DOHH2 (cell line): ENCODE measurements at regions not wholly inside any gene's neighbourhood (a gene's known extent, or its start where the extent isn't known, plus 50 kb on each side); places are given as distances from the start of the nearest gene placed in this dataset.

Experiments
- H3F3A ChIP-seq: fragments of 200-600 bp; sonication (generic), shearing (Covaris generic); 2 replicates; pipeline ENCODE4 v1.6.0; 2016; ENCODE audit warnings: antibody characterized with exemption, mild to moderate bottlenecking; ENCODE audit not compliant: control insufficient read depth, insufficient read depth
- H3K27ac ChIP-seq: fragments of 200-600 bp; sonication (generic); 2 replicates; pipeline ENCODE4 v1.5.1; 2014; ENCODE audit warnings: low read depth, mild to moderate bottlenecking, low read length, moderate library complexity
- H3K27me3 ChIP-seq: fragments of 200-600 bp; sonication (generic); 2 replicates; pipeline ENCODE4 v1.6.1; 2014; ENCODE audit warnings: mild to moderate bottlenecking, low read length, mixed read lengths; ENCODE audit not compliant: control insufficient read depth
- H3K36me3 ChIP-seq: fragments of 200-600 bp; sonication (generic); 2 replicates; pipeline ENCODE4 v1.6.1; 2014; ENCODE audit warnings: mild to moderate bottlenecking, low read length, moderate library complexity, mixed read lengths; ENCODE audit not compliant: control insufficient read depth
- H3K4me1 ChIP-seq: fragments of 200-600 bp; sonication (generic); 2 replicates; pipeline ENCODE4 v1.6.1; 2014; ENCODE audit warnings: mild to moderate bottlenecking, low read length, mixed read lengths; ENCODE audit not compliant: control insufficient read depth
- H3K4me2 ChIP-seq: fragments of 200-600 bp; sonication (generic); 2 replicates; pipeline ENCODE4 v1.6.0; 2014; ENCODE audit warnings: mild to moderate bottlenecking, low read length, moderate library complexity
- H3K4me3 ChIP-seq: fragments of 200-600 bp; sonication (generic); 2 replicates; pipeline ENCODE4 v1.5.1; 2014; ENCODE audit warnings: mild to moderate bottlenecking, low read length, mixed read lengths
- H3K79me2 ChIP-seq: fragments of 200-600 bp; sonication (generic); 2 replicates; pipeline ENCODE4 v1.6.1; 2014; ENCODE audit warnings: mild to moderate bottlenecking, low read length, mixed read lengths; ENCODE audit not compliant: control insufficient read depth
- H3K9me2 ChIP-seq: fragments of 200-600 bp; sonication (generic); replicated peaks from 2 replicates; pipeline ENCODE4 v1.6.1; 2014; ENCODE audit warnings: mild to moderate bottlenecking, low read length, mixed read lengths; ENCODE audit not compliant: control insufficient read depth
- H3K9me3 ChIP-seq: fragments of 200-600 bp; sonication (generic); 2 replicates; pipeline ENCODE4 v1.6.1; 2014; ENCODE audit warnings: antibody characterized with exemption, low read length, mixed read lengths; ENCODE audit not compliant: control insufficient read depth, insufficient read depth
- H4K20me1 ChIP-seq: fragments of 200-600 bp; sonication (generic); 2 replicates; pipeline ENCODE4 v1.6.0; 2014; ENCODE audit warnings: low read depth, mild to moderate bottlenecking, antibody characterized with exemption, low read length, moderate library complexity; ENCODE audit not compliant: control insufficient read depth, insufficient read depth
- EZH2phosphoT487 ChIP-seq: fragments of 200-600 bp; sonication (generic); IDR thresholded peaks from 2 replicates; pipeline ENCODE4 v1.6.1; 2017; ENCODE audit warnings: borderline replicate concordance, mild to moderate bottlenecking, antibody characterized with exemption, low read length, moderate library complexity, mixed read lengths
- TF ChIP-seq, protein P1 (sequence below): fragments of 200-600 bp; sonication (generic); IDR thresholded peaks from one replicate; pipeline ENCODE4 v1.5.1; 2014; ENCODE audit warnings: antibody characterized with exemption, mild to moderate bottlenecking, low read depth, low read length; ENCODE audit not compliant: poor library complexity, severe bottlenecking

DNA sequence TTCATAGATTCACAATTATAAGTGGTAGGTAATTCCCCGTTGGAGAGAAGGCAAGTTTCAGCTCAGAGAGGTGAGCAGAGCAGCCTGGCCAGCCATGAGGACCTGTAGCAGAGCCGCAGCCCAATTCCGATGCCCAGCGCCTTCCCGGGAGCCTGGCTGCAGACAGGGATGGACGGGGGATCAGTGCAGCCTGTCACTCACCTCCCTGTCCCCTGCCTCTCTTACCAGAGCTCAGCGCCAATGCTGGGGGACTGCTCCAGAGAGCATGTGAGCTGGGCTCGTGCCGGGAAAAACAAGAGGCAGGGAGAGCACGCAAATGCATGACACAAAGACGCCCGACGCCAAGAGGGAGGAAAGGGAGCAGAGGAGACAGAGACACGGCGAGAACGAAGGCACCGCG is 231.9 kb downstream of the BCL11B start:
- Histone ChIP-seq H3K4me3 (no peak overlapping the region), H3K27me3 (no peaks in the 10 kb centered on the region), H3K4me1 (no peaks in the 10 kb centered on the region), H4K20me1 (no peaks in the 10 kb centered on the region), H3F3A (no peaks in the 10 kb centered on the region), H3K79me2 (no peaks in the 10 kb centered on the region), H3K4me2 (no peak overlapping the region), H3K9me2 (no peaks in the 10 kb centered on the region), H3K27ac (no peak overlapping the region), H3K36me3 (no peaks in the 10 kb centered on the region), H3K9me3 (peaks cover 10% of the 10 kb centered on the region; the same call in 1 of the 2 replicates)
- TF ChIP-seq, protein P1, sequence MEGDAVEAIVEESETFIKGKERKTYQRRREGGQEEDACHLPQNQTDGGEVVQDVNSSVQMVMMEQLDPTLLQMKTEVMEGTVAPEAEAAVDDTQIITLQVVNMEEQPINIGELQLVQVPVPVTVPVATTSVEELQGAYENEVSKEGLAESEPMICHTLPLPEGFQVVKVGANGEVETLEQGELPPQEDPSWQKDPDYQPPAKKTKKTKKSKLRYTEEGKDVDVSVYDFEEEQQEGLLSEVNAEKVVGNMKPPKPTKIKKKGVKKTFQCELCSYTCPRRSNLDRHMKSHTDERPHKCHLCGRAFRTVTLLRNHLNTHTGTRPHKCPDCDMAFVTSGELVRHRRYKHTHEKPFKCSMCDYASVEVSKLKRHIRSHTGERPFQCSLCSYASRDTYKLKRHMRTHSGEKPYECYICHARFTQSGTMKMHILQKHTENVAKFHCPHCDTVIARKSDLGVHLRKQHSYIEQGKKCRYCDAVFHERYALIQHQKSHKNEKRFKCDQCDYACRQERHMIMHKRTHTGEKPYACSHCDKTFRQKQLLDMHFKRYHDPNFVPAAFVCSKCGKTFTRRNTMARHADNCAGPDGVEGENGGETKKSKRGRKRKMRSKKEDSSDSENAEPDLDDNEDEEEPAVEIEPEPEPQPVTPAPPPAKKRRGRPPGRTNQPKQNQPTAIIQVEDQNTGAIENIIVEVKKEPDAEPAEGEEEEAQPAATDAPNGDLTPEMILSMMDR: no peak
- TF ChIP-seq EZH2phosphoT487: no peak

DNA sequence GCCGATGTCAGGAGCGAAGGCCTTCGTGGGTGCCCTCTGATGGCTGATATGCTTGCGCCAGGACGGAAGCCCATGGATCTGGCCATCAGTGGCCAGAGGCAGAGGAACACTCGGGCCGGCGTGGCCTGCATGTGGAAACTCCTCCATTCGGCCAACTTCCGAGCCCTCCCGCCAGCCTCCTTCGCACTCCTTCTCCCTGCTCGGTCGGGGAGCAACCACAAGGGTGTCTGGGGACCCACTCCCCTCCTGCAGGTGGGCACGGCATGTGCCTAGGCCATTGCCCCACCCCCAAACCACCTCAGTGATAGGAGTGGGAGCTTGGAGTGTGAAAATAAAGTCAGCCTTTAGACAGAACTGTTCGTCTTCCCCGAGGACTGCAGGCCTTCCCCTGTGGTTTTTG is 231.3 kb downstream of the BCL11B start:
- Histone ChIP-seq H3K4me1 (no peaks in the 10 kb centered on the region), H3F3A (no peaks in the 10 kb centered on the region), H3K4me3 (no peak overlapping the region), H3K79me2 (no peaks in the 10 kb centered on the region), H3K27ac (no peak overlapping the region), H3K4me2 (no peak overlapping the region), H3K27me3 (no peaks in the 10 kb centered on the region), H3K36me3 (no peaks in the 10 kb centered on the region), H4K20me1 (no peaks in the 10 kb centered on the region), H3K9me2 (no peaks in the 10 kb centered on the region), H3K9me3 (peaks cover 10% of the 10 kb centered on the region; the same call in 1 of the 2 replicates)
- TF ChIP-seq EZH2phosphoT487: no peak
- TF ChIP-seq, protein P1: no peak

DNA sequence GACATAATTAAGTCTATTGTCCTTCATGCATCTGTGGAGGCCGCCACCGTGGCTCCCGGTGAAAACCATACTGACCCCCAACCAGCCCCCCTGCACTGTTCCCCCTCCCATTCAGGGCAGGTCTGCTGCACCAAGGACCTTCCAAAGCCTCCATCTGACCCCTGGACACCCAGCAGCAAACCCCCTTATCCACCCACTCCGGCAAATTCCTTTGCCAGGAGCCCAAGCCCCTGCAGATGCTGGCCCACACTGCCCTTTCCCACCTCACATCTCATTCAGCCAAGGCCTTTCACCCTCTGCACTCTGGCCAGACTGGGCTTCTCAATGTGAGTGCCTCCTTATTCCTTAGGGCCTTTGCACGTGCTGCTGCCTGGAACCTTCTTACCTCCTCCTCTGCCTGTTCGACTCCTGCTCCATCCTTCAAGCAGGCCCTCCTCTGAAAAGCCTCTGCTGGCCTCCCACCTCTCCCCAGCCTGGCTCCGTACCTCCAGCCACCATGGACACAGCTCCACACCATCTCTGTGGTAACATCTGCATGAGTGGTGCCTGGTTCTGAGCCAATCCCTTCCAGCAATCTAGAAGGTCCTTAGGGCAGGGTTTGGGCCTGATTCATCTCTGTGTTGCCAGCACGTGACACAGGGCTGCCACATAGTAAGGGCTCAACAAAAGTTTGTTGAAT is 230.7 kb downstream of the BCL11B start:
- H3K27ac ChIP-seq: no peak overlapping the region
- TF ChIP-seq, protein P1: no peak
- TF ChIP-seq EZH2phosphoT487: no peak
- no peak overlapping the region for H3K4me2 ChIP-seq
- H3K27me3 ChIP-seq: no peaks in the 10 kb centered on the region
- H3K79me2 ChIP-seq: no peaks in the 10 kb centered on the region
- no peaks in the 10 kb centered on the region for H3K9me2 ChIP-seq
- no peaks in the 10 kb centered on the region for H4K20me1 ChIP-seq
- H3F3A ChIP-seq: no peaks in the 10 kb centered on the region
- no peaks in the 10 kb centered on the region for H3K36me3 ChIP-seq
- H3K9me3 ChIP-seq: peaks cover 9% of the 10 kb centered on the region; the same call in 1 of the 2 replicates
- H3K4me3 ChIP-seq: no peak overlapping the region
- H3K4me1 ChIP-seq: no peaks in the 10 kb centered on the region
